Ureter (tissue), 1 donor: ENCODE measurements at regions not wholly inside any gene's neighbourhood (a gene's known extent, or its start where the extent isn't known, plus 50 kb on each side); places are given as distances from the start of the nearest gene placed in this dataset.
"Not testable (repeated sequence)": the region's sequence is repeated elsewhere in the genome, so short reads cannot be mapped to it uniquely, and the experiment has no call there.

Source experiments
- DNase-seq: peaks from one replicate; pipeline ENCODE4 v3.0.0-alpha.2; 2020; ENCODE audit warnings: low spot score
- donor health status: DM: yes; HTN: yes; CAD: no.

GRCh38 chr2:113386780-113387433 is 50.6 kb upstream of the ZNG1B start:
- not testable (repeated sequence) for DNase-seq

- DNase-seq: not testable (repeated sequence)
These were observed 57.9 kb upstream of the ZNG1B start for GRCh38 chr2:113379621-113380020.

GRCh38 chr2:113376913-113377445 is 60.5 kb upstream of the ZNG1B start:
- no peak for DNase-seq

- DNase-seq: no peak
These were observed 61.1 kb upstream of the ZNG1B start for GRCh38 chr2:113376253-113376912.

GRCh38 chr2:113374857-113375256 is 62.6 kb upstream of the ZNG1B start:
- DNase-seq: not testable (repeated sequence)

- DNase-seq: not testable (repeated sequence)
These were observed 65.1 kb upstream of the ZNG1B start for GRCh38 chr2:113372258-113372834.

GRCh38 chr2:113370478-113371091 is 66.9 kb upstream of the ZNG1B start:
- peak; percentile 78 for DNase-seq

DNA sequence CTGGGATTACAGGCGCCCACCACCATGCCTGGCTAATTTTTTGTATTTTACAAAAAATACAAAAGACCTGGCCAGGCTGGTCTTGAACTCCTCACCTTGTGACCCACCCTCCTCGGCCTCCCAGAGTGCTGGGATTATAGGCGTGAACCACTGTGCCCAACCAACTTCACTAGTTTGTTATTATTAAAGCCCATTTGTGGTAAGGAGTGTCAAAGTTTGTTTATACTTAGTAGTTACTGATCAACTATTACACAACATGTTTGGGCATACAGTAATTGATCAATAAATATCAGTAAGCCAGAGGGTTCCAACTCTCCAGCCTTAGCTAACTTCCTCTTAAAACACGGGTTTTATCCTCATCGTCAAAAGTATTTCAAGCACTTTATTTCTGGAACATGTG is 67.5 kb upstream of the ZNG1B start:
- no peak for DNase-seq

DNA sequence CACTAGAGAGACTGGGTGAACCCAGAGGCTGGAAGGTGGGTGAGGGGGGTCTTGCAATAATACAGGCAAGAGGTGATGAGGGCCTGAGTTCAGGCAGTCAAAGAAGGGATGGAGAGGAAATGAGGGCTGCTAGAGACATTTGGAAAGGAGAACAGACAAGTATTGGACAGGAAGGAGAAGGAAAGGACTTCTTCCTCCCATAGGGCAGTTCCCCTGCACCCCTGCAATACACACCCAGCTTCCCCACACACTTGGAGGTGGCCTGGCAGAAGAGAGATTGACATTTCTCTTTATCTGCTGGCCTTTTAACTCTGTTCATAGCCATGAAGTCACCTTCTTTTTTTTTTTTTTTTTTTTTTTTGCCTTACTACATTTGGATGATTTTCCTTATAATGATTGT is 68.9 kb upstream of the ZNG1B start:
- not testable (repeated sequence) for DNase-seq

GRCh38 chr2:113366821-113367220 is 70.7 kb upstream of the ZNG1B start:
- not testable (repeated sequence) for DNase-seq

GRCh38 chr2:113365791-113366190 is 71.7 kb upstream of the ZNG1B start:
- DNase-seq: not testable (repeated sequence)

- not testable (repeated sequence) for DNase-seq
These were observed 72.2 kb upstream of the ZNG1B start for GRCh38 chr2:113365290-113365689.

DNA sequence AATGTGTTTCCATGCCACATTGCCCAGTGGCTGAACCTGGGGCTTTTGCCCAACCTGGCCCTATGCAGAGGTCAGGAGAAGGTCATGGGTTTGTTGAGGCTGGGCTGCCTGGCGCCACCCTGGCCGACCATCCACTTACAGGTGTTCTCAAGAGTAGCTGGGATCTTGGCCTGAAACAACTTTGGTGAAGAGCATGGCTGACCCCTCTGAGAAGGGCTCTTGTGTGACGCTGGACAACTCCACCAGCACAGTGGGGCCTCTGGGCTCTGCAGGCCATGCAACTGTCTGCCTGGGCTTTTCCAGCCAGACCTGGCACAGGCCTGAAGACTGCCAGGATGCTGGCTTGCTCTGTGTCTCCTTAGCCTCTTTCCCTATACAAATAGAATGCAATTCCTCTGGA is 76.4 kb upstream of the ZNG1B start:
- no peak for DNase-seq

GRCh38 chr2:113357071-113357470 is 78.3 kb upstream of the PAX8 start:
- no peak for DNase-seq

DNA sequence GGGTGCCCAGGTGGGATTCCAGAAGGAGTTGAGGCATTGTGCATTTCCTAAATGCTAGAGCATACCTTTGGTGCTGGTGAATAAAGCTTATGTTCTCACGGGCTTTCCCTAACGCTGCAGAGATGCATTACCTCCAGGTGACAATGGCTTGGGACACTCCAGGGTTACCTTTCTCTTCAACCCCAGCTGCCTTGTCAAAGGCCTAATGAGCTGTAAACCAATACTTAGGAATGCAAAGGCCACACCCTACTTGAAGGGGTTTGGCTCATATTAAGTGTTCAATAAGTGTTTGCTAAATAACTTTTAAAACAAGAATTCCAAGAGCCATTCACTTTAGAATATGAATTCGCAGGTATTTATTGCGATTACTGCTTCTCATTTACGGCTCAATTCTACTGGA is 77.6 kb upstream of the PAX8 start:
- DNase-seq: not testable (repeated sequence)

DNA sequence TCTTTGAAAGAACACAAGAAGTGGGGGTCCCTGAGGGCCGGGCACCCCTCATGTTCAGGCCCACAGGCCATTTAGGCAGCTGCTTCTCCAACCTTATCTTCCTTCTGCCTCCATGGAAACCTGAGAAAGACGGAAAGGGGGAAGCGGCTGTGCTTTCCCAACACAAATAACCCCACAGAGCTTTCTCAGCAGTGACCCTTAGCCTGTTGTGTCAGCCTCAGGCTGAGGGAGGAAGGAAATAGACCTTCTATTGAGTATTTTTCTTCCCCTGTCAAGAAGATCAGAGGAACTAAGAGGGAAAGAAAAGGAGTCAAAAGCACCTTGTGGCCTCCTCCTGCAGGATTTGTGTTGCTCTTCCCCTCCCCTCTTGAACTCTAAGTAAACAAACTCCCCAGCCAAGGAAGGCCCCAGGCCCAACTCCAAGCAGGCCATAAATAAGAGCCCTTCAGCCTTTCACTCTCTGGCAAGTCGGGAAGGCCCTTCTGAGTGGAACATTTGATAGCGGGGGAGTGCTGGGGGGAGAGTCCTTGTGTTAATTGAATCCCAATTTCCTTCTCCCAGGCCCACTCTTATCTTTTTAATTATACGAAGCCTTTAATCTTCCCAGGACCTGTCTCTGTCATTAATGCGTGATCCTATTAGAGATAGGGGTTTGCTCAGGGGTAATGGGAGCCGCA is 76.8 kb upstream of the PAX8 start:
- DNase-seq: not testable (repeated sequence)

DNA sequence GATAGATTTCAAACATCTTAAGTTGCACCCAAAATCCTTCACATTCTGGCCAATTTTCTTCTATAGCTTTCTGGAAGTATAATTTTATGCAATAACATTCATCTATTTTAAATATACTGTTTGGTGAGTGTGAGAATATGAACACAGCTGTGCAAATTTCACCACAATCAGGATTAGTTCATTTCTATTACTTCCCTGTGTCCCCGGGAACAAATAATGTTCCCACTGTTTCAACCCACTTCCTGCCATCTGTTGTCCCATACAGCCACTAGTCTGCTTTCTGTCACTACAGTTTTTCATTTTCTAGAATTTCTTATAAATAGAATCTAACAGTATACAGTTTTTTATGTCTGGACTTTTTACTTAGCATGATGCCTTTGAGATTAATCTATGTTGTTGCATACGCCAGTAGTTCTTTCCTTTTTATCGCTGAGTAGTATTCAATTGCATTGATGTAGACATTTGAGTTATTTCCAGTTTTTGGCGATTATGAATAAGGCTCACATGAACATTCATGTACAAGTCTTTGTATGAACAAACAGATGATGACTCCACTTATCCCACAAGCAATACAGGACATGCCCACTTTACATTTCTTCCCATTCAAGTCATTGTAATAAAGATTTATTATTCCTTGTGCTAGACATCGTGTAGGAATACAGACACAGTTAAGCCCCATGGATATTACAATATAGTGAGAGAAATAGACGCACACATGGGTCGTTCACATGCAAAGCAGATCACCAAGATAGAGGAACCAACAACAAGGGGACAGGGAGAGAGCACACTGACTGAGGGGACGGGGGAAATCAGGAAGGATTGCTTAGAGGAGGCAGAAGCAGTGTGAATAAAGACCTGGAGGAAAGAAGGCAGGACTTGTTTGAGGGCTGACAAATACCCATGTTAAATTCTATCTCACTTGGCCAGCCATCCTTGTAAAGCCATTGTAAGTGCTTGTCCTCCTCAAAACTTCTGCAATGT is 72.9 kb upstream of the PAX8 start:
- no peak for DNase-seq

DNA sequence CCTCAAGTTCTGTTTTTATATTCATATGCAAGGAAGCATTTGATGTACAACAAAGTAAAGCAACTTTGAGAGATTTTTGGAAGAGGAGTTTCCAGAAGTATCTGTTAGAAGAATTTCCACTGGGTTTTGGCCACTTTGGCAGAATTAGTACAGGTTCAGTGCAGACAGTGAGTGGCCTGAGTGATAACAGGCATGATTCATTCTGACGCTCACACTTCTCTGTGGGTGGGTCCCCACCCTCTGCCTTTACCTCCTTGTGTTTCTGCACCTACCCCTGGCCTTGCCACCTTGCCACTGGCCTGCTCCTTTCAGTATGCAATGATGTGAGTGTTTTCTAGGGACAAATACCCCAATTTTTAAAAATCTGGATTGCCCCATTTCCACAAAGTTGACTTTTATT is 65.1 kb upstream of the PAX8 start:
- not testable (repeated sequence) for DNase-seq

DNA sequence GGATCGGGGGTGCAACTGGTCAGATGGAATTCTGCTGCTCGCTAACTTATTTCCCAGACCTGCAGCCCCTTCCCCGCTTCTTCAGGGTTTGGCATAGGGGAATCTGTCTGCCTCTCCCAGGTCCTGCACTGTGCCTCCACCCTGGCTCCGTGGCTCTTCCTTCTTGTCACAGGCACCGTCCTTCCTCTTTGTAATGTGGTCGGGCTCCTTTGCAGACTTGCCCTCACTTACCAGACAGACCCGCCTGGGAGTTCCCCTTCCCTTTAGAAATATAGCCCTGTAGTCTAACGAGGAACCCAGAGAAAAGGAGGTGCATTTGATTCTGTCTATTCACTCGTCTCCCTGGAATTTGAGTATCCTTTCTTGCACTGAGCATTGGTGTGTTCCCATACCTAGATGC is 63.9 kb upstream of the PAX8 start:
- DNase-seq: no peak

- DNase-seq: not testable (repeated sequence)
These were observed 63.1 kb upstream of the PAX8 start for GRCh38 chr2:113341870-113342253.
